Left lung (tissue), 4 donors: ENCODE measurements at regions not wholly inside any gene's neighbourhood (a gene's known extent, or its start where the extent isn't known, plus 50 kb on each side); places are given as distances from the start of the nearest gene placed in this dataset.
A peak's percentile ranks its signal among the peaks of the same experiment; 100 is the strongest.

Experiments used
- ATAC-seq: fragments of 200-7000 bp; cut with Tn5 transposase; one replicate; pipeline ENCODE4 v1.9.1; 2020; ENCODE audit warnings: moderate library complexity
- DNase-seq, 4 donors: peaks; one replicate each; pipeline ENCODE4 v3.0.0-alpha.2; 2013 to 2020
- H3K27ac ChIP-seq, 2 donors: fragments of 200-600 bp; sonication (generic) in 1 of 2; one replicate each; pipeline versions ENCODE4 v1.5.0 to v1.8.0; 2020 to 2021
- H3K27me3 ChIP-seq, 2 donors: fragments of 200-600 bp; sonication (generic) in 1 of 2; one replicate each; pipeline versions ENCODE4 v1.5.0 to v1.8.0; 2020 to 2021
- H3K36me3 ChIP-seq, 2 donors: fragments of 200-600 bp; sonication (generic) in 1 of 2; one replicate each; pipeline versions ENCODE4 v1.5.0 to v1.8.0; 2020 to 2021
- H3K4me1 ChIP-seq, 2 donors: fragments of 200-600 bp; one replicate each; pipeline ENCODE4 v1.8.0; 2021
- H3K4me3 ChIP-seq, 2 donors: fragments of 200-600 bp; sonication (generic) in 1 of 2; one replicate each; pipeline versions ENCODE4 v1.5.0 to v1.8.0; 2020 to 2021; ENCODE audit warnings: mild to moderate bottlenecking in 1 of 2
- H3K9me3 ChIP-seq, 2 donors: fragments of 200-600 bp; sonication (generic) in 1 of 2; one replicate each; pipeline versions ENCODE4 v1.5.0 to v1.8.0; 2020 to 2021
- CTCF ChIP-seq, 2 donors: fragments of 200-600 bp; sonication (generic) in 1 of 2; IDR thresholded peaks; one replicate each; pipeline versions ENCODE4 v1.5.0 to v1.8.0; 2021; ENCODE audit warnings: antibody characterized with exemption in 2 of 2
- intact Hi-C, 2 donors: fragments of 100-400 bp; cut with DNase I; formaldehyde crosslinking; loops; one replicate each; pipeline versions ENCODE4 v1.11.2 to v1.14.2; 2022
- donor health status: DM: no; HTN: yes; CAD: no.
- donor health status: DM: no; HTN: no; CAD: no.

DNA sequence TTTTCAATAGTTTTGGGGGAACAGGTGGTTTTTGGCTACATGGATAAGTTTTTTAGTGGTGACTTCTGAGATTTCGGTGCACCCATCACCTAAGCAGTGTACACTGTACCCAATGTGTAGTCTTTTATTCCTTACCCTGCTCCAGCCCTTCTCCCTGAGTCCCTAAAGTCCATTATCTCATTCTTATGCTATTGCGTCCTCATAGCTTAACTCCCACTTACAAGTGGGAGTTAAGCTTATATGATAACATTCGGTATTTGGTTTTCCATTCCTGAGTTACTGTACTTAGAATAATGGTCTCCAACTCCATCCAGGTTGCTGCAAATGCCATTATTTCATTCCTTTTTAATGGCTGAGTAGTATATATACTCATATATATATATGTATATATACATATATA, 90.9 kb upstream of the ACSL3 start:
- Histone ChIP-seq H3K4me1 (no peaks in the 10 kb centered on the region), H3K27ac (no peak overlapping the region), H3K36me3 (no peaks in the 10 kb centered on the region), H3K4me3 (no peak overlapping the region), H3K27me3 (no peaks in the 10 kb centered on the region), H3K9me3 (no peaks in the 10 kb centered on the region)
- no peak for ATAC-seq
- intact Hi-C loops, result no loop called here
- TF ChIP-seq CTCF (IDR thresholded peaks at IDR 0.05), result no peak
- DNase-seq, result no peak

- intact Hi-C loops, result no loop called here
- ATAC-seq (no peak), DNase-seq (no peak)
- H3K36me3 ChIP-seq, result no peaks in the 10 kb centered on the region
- no peak overlapping the region for H3K27ac ChIP-seq
- no peaks in the 10 kb centered on the region for H3K27me3 ChIP-seq
- no peak for TF ChIP-seq CTCF (IDR thresholded peaks at IDR 0.05)
- no peaks in the 10 kb centered on the region for H3K4me1 ChIP-seq
- no peak overlapping the region for H3K4me3 ChIP-seq
- no peaks in the 10 kb centered on the region for H3K9me3 ChIP-seq
Measured at GRCh38 chr2:222771832-222772231, 89.0 kb upstream of the ACSL3 start.

DNA sequence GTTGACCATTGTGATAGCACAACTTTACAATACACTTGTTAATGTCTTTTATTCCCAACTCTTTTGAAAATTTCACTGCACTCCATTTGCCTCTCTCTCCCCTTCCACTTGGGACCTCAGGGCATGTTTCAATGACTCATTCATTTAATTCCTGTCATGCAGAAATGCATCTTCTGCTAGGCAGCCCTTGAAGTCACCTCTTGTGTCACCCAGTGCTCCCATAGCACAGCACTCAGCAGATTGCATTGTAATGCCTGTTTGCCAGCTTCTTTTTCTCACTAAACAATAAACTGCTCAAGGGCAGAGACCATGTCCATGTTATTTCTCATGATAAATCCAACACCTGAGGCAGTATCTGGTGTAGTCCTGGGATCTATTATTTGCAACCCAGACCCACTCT, 85.9 kb upstream of the ACSL3 start:
- no peaks in the 10 kb centered on the region for H3K27me3 ChIP-seq
- intact Hi-C loops, result no loop called here
- no peaks in the 10 kb centered on the region for H3K4me1 ChIP-seq
- DNase-seq, result no peak
- ATAC-seq, result no peak
- TF ChIP-seq CTCF (IDR thresholded peaks at IDR 0.05), result no peak
- no peaks in the 10 kb centered on the region for H3K36me3 ChIP-seq
- H3K9me3 ChIP-seq, result no peaks in the 10 kb centered on the region
- H3K27ac ChIP-seq, result no peak overlapping the region
- H3K4me3 ChIP-seq, result no peak overlapping the region

DNA sequence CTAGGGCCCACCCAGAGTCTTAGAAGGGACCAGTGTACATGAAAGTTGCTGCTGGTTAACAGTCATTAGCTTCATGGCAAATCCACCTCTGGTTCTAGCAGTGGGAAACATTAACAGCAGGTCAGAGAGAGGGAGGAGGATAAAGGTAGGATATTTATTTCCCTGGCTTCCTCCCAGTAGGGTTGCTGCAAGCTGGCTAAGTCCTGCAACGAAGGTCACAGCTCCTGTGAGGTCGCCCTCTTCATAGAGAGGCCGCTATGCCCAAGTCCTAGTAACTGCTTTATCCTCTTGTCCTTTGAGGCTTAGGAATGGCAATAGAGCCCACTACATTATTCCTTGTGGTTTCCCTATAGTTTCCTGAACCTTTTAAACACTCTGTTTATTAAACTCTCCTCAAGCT, 84.0 kb upstream of the ACSL3 start:
- no peaks in the 10 kb centered on the region for H3K9me3 ChIP-seq
- TF ChIP-seq CTCF (IDR thresholded peaks at IDR 0.05), result no peak
- no peak overlapping the region for H3K4me3 ChIP-seq
- H3K27ac ChIP-seq, result no peak overlapping the region
- H3K4me1 ChIP-seq, result no peaks in the 10 kb centered on the region
- H3K36me3 ChIP-seq, result no peaks in the 10 kb centered on the region
- peak; percentile 59 for ATAC-seq
- no peaks in the 10 kb centered on the region for H3K27me3 ChIP-seq
- DNase-seq, result no peak
- intact Hi-C loops, result no loop called here

- no peak for ATAC-seq
Measured at GRCh38 chr2:222778400-222778799, 82.4 kb upstream of the ACSL3 start.

More at GRCh38 chr2:222778400-222778799, 82.4 kb upstream of the ACSL3 start:
- intact Hi-C loops, result no loop called here
- no peak overlapping the region for H3K27ac ChIP-seq
- no peak for DNase-seq
- H3K27me3 ChIP-seq, result no peaks in the 10 kb centered on the region
- TF ChIP-seq CTCF (IDR thresholded peaks at IDR 0.05), result no peak
- no peaks in the 10 kb centered on the region for H3K4me1 ChIP-seq
- no peaks in the 10 kb centered on the region for H3K36me3 ChIP-seq
- H3K4me3 ChIP-seq, result no peak overlapping the region
- no peaks in the 10 kb centered on the region for H3K9me3 ChIP-seq
